ENCODE measurements at regions not wholly inside any gene's neighbourhood (a gene's known extent, or its start where the extent isn't known, plus 50 kb on each side); places are given as distances from the start of the nearest gene placed in this dataset.

- no peak overlapping the region for H3K27ac ChIP-seq
- TF ChIP-seq ZFX (IDR thresholded peaks at IDR 0.05) (no peak), CTCF (conservative IDR thresholded peaks at IDR 0.05) (no peak)
Observed at GRCh38 chr5:58135571-58136335, 324.1 kb downstream of the PLK2 start.

DNA sequence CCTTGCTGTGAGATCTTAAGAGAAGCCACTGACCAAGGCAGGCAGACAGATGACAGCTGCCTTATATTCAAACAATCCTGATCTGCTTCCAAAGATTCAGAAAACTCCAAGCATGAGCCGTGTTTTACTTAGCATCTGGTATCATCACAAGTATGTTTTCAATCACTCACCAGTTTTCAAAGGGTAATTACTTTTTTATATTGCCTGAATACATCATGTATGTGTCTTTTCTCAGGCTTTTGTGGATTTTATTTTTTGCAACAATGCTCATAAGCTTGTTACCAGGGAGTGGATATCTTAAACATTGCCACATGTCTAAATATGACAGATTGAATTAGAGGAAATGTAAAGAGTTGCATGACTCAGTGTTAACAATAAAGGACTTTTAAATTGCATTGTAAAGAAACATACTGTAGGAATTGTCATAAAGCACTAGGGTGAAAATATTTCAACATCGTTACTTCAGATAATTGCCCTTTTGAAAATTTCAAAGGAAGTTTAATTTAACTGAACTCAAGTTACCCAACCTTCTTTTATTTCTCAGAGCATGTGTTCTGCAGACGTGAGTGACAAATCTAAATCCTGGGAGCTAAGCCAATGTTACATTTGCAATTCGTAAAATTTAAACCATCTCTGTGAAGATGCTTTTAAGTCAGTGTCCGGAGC lies 326.1 kb downstream of the PLK2 start:
- TF ChIP-seq ZFX (IDR thresholded peaks at IDR 0.05) (no peak), CTCF (conservative IDR thresholded peaks at IDR 0.05) (no peak)
- H3K27ac ChIP-seq, result no peak overlapping the region

- H3K27ac ChIP-seq, result no peak overlapping the region
- TF ChIP-seq ZFX (IDR thresholded peaks at IDR 0.05) (no peak), CTCF (conservative IDR thresholded peaks at IDR 0.05) (no peak)
Observed at GRCh38 chr5:58133216-58133615, 326.7 kb downstream of the PLK2 start.

- peak overlapping the region; percentile 80; the same call in 1 of the 2 replicates for H3K27ac ChIP-seq
- TF ChIP-seq CTCF (conservative IDR thresholded peaks at IDR 0.05) (no peak), ZFX (IDR thresholded peaks at IDR 0.05) (no peak)
Observed at GRCh38 chr5:58127255-58128220, 332.3 kb downstream of the PLK2 start.

- no peak overlapping the region for H3K27ac ChIP-seq
Observed at GRCh38 chr5:58123501-58123900, 336.4 kb downstream of the PLK2 start.

DNA sequence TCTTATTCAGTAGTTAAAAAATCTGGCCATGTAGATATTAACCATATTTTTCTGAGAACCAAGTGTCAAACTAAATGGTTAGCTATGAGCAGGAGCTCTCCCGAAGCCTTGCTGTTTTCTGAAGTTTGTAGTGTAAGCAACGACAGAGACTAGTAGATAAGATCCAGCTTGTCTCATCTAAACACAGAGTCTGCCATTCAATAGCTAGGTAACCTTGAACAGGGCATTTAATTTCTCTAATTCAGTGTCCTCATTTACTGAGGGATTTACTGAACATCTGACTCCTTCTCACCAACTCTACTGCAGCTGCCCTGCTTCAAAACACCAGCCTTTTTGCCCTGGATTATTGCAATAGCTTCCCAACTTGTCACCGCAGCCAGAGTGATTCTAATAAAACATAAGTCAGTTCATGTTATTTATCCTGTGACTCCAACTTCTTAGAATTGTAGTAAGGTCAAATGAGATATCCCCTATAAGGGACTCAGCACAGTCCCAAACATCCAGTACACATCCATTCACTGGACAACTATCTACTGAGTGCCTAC lies 337.0 kb downstream of the PLK2 start:
- TF ChIP-seq CTCF (conservative IDR thresholded peaks at IDR 0.05) (no peak), ZFX (IDR thresholded peaks at IDR 0.05) (no peak)

More at GRCh38 chr5:58123501-58123900, 336.4 kb downstream of the PLK2 start:
- TF ChIP-seq ZFX (IDR thresholded peaks at IDR 0.05) (no peak), CTCF (conservative IDR thresholded peaks at IDR 0.05) (no peak)

More for the DNA sequence above, 337.0 kb downstream of the PLK2 start:
- no peak overlapping the region for H3K27ac ChIP-seq
